GM18507 (cell line): ENCODE measurements at regions not wholly inside any gene's neighbourhood (a gene's known extent, or its start where the extent isn't known, plus 50 kb on each side); places are given as distances from the start of the nearest gene placed in this dataset.

Experiments used
- DNase-seq: peaks from one replicate; pipeline ENCODE4 v3.0.0; 2011; ENCODE audit warnings: low read depth; ENCODE audit not compliant: insufficient read length; ENCODE audit errors: extremely low spot score
- FAIRE-seq: peaks from 2 replicates; lab custom pipeline; 2011; peaks lifted over from hg19 to GRCh38; lab: Jason Lieb, UNC

DNA sequence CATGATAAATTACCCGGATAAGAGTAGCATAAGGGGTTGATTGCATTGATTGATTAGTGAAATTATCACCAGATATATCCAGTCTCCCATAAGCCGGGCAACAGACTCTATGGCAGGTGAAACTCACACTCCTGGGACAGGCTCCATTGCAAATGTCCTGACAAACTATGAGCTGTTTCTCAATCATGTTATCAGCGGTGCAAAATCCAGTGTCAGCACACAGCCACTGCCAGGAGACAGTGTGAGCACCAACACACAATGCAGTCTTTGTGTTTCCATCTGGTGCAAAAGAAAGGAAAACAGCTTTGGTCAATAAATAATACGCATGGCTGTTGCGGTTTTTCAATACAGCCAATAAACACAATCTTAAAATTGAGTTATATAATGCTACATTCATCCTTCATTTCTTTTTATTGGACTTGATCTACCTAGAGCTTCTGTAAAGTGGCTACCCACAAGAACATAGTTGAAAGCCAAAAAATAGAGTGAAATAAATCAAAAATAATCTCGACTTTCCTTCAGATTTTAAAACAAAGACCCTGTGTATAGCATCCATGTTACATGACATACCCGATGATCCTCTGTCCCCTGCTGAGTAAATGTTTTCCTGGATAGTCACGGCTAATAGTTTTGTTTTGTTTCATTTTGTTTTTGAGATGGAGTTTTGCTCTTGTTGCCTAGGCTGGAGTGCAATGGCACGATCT lies 64.3 kb upstream of the AFDN start:
- DNase-seq (no peak), FAIRE-seq (no peak)

GRCh38 chr6:167763056-167763944 lies 63.4 kb upstream of the AFDN start:
- FAIRE-seq = no peak
- no peak for DNase-seq

DNA sequence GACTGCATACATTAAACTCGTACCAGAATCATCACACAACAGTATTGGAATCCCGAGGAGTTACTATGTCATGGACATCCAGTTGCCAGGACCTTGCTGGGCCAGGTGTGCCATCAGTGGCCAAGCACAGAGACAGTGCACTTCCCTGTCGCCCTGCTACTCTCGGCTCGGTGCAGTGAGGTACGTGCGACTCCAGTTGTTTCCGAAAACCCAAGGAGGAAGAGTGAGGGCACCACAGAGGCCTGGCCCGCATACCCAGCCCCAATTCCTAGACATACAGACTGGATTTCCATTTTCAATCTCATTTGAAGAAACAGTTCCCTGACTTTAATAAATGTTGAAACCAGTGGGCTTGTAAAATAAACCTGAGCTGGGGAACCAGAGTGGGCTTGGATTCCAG lies 62.5 kb upstream of the AFDN start:
- FAIRE-seq (no peak), DNase-seq (no peak)

DNA sequence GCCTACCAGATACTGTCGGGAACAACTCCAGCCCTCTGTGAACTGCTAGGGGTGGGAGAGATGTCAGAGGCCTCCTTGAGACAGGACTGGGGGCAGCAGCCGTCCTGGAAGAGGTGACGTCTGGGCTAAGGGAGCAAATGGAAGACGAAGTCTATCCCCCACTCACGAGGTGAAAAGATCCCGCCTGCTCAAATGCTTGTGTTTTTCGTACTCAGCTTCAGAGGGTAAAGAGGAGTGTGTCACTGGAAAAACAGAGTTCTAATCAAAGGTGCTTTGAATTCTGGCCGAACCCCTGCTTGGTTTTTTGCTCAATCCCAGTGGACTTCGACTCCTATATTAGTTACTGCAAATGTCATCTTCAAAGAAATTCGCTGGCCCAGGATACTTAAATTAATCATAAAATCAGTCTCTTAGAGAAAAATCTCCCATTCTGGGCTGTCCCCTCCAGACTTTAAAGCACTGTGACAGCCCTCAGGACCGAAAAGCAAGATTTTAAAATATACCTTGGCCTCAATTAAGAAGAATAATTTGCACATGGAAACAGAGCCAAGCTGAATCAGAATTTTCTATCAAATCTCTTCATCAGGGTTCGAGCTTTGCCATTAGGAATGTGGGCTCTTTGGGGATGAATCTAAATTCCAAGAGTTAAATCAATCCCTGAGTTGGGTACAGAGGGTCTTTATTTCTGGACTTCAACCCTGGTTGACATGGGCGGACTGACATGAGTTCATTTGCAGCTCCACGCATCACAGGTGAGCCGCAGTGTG lies 61.8 kb upstream of the AFDN start:
- no peak for FAIRE-seq
- no peak for DNase-seq

- no peak for DNase-seq
- FAIRE-seq = no peak
These were observed 59.6 kb upstream of the AFDN start for GRCh38 chr6:167766986-167767714.

GRCh38 chr6:167767715-167768107 lies 59.0 kb upstream of the AFDN start:
- no peak for DNase-seq
- FAIRE-seq = no peak

- DNase-seq = no peak
- no peak for FAIRE-seq
These were observed 58.1 kb upstream of the AFDN start for GRCh38 chr6:167768471-167769215.

GRCh38 chr6:167769408-167770190 lies 57.1 kb upstream of the AFDN start:
- FAIRE-seq (no peak), DNase-seq (no peak)

GRCh38 chr6:167770291-167770955 lies 56.3 kb upstream of the AFDN start:
- DNase-seq (no peak), FAIRE-seq (no peak)

DNA sequence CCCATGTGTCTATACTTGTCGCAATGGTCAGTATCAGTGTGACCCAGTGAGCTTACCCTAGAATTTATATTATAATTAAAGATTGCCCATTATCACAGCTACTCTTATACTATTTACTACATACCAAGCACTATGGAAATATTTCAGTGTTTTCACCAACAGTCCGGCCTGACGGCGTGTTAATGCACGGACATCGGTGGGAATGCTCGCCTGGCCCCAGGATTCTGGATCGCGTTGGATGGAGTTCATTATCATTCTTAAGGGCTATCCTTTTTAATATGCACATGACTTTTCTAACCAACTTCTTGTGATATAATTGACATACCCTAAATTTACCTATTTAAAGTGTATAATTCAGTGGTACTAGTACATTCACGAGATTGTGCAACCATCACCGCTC lies 51.8 kb upstream of the AFDN start:
- no peak for FAIRE-seq
- no peak for DNase-seq

DNA sequence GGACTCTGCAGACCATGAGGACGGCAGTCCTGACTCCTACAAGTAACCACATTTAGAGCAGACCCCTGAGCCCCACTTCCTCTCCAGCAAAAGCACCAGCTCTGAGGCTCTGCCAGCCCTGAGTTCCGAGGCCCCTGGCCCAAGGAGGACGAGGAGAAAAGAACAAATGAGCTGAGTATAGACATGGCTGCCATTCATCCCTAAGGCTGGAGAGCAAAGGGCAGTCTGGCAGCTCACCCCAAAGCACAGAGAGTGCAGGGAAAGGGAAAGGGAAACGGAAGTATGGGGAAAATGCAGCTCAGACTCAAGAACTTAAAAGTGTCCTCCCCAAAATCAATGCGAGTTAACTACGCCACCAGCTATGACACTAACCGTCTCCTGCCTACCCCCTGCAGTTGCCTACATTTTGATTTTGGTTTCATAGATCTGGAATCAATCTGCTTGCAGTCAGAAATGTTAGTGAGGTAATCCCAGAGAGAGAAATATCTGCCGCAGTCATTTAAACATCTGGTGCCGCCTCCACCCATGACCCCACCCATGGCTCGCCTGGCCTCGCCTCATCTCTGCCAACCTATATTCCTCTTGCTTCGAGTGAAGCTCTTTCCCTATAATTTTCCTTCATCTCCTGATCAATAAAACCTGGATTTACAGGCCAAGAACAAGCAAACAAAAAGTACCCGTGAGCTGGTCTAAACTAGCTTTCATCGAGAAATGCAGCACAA lies 49.6 kb upstream of the AFDN start:
- no peak for FAIRE-seq
- no peak for DNase-seq
